Suprapubic skin (tissue), 4 donors: ENCODE measurements at regions not wholly inside any gene's neighbourhood (a gene's known extent, or its start where the extent isn't known, plus 50 kb on each side); places are given as distances from the start of the nearest gene placed in this dataset.

Experiments used
- DNase-seq, 2 donors: peaks; one replicate each; pipeline ENCODE4 v3.0.0-alpha.2; 2019; ENCODE audit warnings: low spot score in 2 of 2
- H3K27ac ChIP-seq: fragments of 200-600 bp; sonication (generic); one replicate; pipeline ENCODE4 v1.5.1; 2019
- H3K27me3 ChIP-seq: fragments of 200-600 bp; sonication (generic); one replicate; pipeline ENCODE4 v1.5.1; 2019
- H3K36me3 ChIP-seq: fragments of 200-600 bp; sonication (generic); one replicate; pipeline ENCODE4 v1.5.1; 2019
- H3K4me1 ChIP-seq: fragments of 200-600 bp; sonication (generic); one replicate; pipeline ENCODE4 v1.5.1; 2019
- H3K4me3 ChIP-seq: fragments of 200-600 bp; sonication (generic); one replicate; pipeline ENCODE4 v1.5.1; 2019; ENCODE audit warnings: mild to moderate bottlenecking
- H3K9me3 ChIP-seq: fragments of 200-600 bp; sonication (generic); one replicate; pipeline ENCODE4 v1.5.1; 2019
- EP300 ChIP-seq: sonication (generic); formaldehyde crosslinking; IDR thresholded peaks from one replicate; pipeline ENCODE4 v1.6.1; 2017; ENCODE audit warnings: antibody characterized with exemption
- POLR2A ChIP-seq, 2 donors: fragments of 450-650 bp; IDR thresholded peaks; one replicate each; pipeline ENCODE4 v1.6.1; 2017; ENCODE audit warnings: antibody characterized with exemption in 2 of 2, mild to moderate bottlenecking in 2 of 2, moderate library complexity in 2 of 2
- POLR2AphosphoS5 ChIP-seq, 3 donors: sonication (generic); formaldehyde crosslinking; IDR thresholded peaks; one replicate each; pipeline ENCODE4 v1.6.1; 2017; ENCODE audit warnings: antibody characterized with exemption in 3 of 3
- WGBS: methylation state at CpG from one replicate; pipeline ENCODE4 v1.1.5; 2018; 5-methylcytosine and 5-hydroxymethylcytosine counted together
- TF ChIP-seq, protein P1 (sequence below), 2 donors: fragments of 200-600 bp in 1 of 2; fragments of 450-650 bp in 1 of 2; sonication (generic) in 1 of 2; IDR thresholded peaks; one replicate each; pipeline ENCODE4 v1.5.1; 2016 to 2019; ENCODE audit warnings: antibody characterized with exemption in 2 of 2, mild to moderate bottlenecking in 1 of 2, moderate library complexity in 1 of 2

DNA sequence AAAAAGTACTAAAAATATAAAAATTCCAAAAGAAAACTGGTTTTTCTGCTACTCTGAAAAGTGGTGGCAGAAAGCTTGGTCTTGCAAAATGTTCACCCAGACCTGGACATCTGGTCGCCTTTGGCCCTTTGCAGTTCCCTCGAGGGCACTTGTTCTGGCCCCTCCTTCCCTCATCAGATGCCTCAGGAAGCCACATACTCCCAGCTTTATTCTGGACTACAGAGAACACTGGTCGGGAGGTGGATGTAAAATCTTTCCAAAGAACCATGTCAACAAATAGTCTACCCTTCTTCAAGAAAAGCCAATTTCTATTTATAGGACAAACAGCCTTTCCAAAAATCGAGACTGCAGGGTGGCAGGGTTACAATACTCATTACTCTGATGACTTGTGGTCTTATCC, 726.1 kb downstream of the TNS3 start:
- no peaks in the 10 kb centered on the region for H3K4me1 ChIP-seq
- no peaks in the 10 kb centered on the region for H3K27me3 ChIP-seq
- no peak overlapping the region for H3K4me3 ChIP-seq
- TF ChIP-seq POLR2AphosphoS5 (IDR thresholded peaks at IDR 0.05) = no peak
- TF ChIP-seq POLR2A (IDR thresholded peaks at IDR 0.05) = no peak
- TF ChIP-seq, protein P1, sequence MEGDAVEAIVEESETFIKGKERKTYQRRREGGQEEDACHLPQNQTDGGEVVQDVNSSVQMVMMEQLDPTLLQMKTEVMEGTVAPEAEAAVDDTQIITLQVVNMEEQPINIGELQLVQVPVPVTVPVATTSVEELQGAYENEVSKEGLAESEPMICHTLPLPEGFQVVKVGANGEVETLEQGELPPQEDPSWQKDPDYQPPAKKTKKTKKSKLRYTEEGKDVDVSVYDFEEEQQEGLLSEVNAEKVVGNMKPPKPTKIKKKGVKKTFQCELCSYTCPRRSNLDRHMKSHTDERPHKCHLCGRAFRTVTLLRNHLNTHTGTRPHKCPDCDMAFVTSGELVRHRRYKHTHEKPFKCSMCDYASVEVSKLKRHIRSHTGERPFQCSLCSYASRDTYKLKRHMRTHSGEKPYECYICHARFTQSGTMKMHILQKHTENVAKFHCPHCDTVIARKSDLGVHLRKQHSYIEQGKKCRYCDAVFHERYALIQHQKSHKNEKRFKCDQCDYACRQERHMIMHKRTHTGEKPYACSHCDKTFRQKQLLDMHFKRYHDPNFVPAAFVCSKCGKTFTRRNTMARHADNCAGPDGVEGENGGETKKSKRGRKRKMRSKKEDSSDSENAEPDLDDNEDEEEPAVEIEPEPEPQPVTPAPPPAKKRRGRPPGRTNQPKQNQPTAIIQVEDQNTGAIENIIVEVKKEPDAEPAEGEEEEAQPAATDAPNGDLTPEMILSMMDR (IDR thresholded peaks at IDR 0.05) = no peak
- no peak for TF ChIP-seq EP300
- no peaks in the 10 kb centered on the region for H3K36me3 ChIP-seq
- no peaks in the 10 kb centered on the region for H3K9me3 ChIP-seq
- H3K27ac ChIP-seq = no peak overlapping the region
- no peak for DNase-seq
- WGBS = 33% methylated on average over 4 of the region's 4 CpGs

DNA sequence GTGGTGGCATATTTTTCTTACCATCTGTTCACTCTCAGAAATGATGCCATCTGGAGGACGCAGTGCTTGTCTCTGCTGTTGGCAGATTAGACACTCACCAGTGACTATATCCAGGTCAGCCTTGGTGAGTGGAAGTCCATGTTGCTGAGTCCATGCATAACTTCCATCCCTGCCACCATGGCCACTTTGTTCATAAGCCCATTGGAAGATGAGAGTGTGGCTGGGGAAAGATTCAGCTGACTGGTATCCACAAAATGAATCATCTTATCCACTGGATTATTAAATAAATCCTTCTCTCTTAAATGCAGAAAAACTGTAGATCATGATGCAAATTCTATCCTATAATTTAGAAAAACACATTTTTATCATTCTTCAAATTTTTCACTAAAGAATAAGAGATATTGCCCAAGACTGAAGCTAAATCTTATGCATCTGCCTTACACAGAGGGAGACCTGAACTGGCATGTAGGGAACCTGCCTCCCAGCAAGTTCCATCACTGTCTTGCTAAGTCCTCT, 726.9 kb downstream of the TNS3 start:
- 50% methylated on average over 1 of the region's 1 CpG for WGBS
- DNase-seq = no peak
- H3K9me3 ChIP-seq = no peaks in the 10 kb centered on the region
- H3K27me3 ChIP-seq = no peaks in the 10 kb centered on the region
- no peaks in the 10 kb centered on the region for H3K4me1 ChIP-seq
- TF ChIP-seq, protein P1 (IDR thresholded peaks at IDR 0.05) = no peak
- no peak for TF ChIP-seq EP300
- no peak for TF ChIP-seq POLR2A (IDR thresholded peaks at IDR 0.05)
- TF ChIP-seq POLR2AphosphoS5 (IDR thresholded peaks at IDR 0.05) = no peak
- H3K36me3 ChIP-seq = no peaks in the 10 kb centered on the region
- no peak overlapping the region for H3K27ac ChIP-seq
- no peak overlapping the region for H3K4me3 ChIP-seq

DNA sequence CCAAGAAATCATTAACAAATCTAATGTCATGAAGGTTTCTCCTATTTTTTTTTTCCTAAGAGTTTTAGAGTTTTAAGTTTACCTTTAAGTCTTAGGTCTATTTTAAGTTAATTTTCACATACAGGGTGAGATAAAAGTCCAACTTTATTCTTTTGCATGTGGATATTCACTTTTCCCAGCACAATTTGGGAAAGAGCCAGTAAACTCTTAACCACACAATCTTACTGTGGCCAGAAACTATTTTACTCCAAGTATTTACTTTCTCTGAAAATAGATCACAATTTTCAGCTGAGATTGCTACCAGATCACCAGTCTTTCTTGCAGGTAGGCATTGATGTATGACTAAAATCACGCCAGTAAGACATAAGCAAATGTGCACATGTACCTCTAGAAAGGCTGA, 728.5 kb downstream of the TNS3 start:
- DNase-seq = no peak
- Histone ChIP-seq H3K4me3 (no peak overlapping the region), H3K9me3 (no peaks in the 10 kb centered on the region), H3K27ac (no peak overlapping the region), H3K4me1 (no peaks in the 10 kb centered on the region), H3K36me3 (no peaks in the 10 kb centered on the region), H3K27me3 (no peaks in the 10 kb centered on the region)
- WGBS = 76% methylated on average over 1 of the region's 1 CpG
- TF ChIP-seq POLR2A (IDR thresholded peaks at IDR 0.05) (no peak), EP300 (no peak), POLR2AphosphoS5 (IDR thresholded peaks at IDR 0.05) (no peak)
- TF ChIP-seq, protein P1 (IDR thresholded peaks at IDR 0.05) = no peak

DNA sequence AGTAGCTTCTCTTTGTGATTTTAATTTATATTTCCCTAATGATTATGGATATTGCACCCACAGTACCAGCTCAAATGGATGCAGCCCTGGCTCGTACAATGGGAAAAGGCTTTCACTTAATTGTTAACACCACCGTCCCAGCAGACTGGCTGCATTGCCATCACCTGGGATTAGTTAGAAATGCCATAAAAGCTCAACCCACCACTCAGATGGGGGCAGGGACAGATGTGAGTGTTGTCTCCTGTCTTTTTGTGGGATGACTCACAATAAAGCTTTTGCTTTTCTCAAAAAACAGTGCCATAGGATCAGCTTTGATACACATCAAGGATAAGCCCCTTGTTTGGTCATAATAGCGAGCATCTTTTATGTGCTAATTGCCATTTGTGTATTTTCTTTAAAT, 729.1 kb downstream of the TNS3 start:
- DNase-seq = no peak
- no peaks in the 10 kb centered on the region for H3K36me3 ChIP-seq
- no peaks in the 10 kb centered on the region for H3K4me1 ChIP-seq
- H3K4me3 ChIP-seq = no peak overlapping the region
- no peak for TF ChIP-seq POLR2AphosphoS5 (IDR thresholded peaks at IDR 0.05)
- TF ChIP-seq, protein P1 (IDR thresholded peaks at IDR 0.05) = no peak
- no peak for TF ChIP-seq POLR2A (IDR thresholded peaks at IDR 0.05)
- no peak for TF ChIP-seq EP300
- H3K9me3 ChIP-seq = no peaks in the 10 kb centered on the region
- no peaks in the 10 kb centered on the region for H3K27me3 ChIP-seq
- WGBS = 97% methylated on average over 3 of the region's 3 CpGs
- no peak overlapping the region for H3K27ac ChIP-seq

DNA sequence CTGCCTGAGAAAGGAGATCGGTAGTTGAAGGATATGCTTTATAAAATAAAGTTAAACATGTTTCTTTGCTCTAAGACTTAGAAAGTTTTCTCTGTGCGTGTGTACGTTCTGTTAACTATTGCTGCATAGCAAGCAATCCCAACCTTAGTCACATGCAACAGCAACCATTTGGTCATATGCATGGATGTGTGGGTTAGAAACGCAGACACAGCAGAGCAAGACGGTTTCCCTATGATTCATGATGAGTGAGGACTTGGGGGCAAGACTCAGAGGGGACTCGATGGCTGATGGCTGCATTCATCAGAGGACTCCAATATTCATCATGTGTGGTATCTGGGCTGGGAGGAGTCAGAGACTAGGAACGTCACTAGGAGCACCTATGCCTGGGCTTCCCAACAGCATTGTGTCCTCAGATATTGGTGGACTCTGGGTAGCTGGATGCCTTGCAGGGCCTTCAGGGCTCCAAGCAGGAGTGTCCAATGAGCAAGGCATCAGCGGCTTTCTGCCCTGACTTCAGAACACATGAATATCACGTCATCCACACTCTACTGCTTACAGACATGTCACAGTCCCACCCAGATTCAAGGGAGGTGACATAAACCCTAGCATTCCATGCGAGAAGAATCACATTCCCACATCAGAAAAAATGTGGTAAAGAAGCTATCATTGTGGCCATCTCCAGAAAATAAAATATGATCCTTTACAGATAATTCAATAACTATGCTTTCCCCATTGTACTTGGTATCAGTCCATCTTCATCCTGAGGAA, 731.2 kb downstream of the TNS3 start:
- H3K27me3 ChIP-seq = no peaks in the 10 kb centered on the region
- no peak for DNase-seq
- no peaks in the 10 kb centered on the region for H3K36me3 ChIP-seq
- 92% methylated on average over 10 of the region's 10 CpGs for WGBS
- H3K9me3 ChIP-seq = no peaks in the 10 kb centered on the region
- H3K27ac ChIP-seq = no peak overlapping the region
- TF ChIP-seq POLR2A (IDR thresholded peaks at IDR 0.05) (no peak), POLR2AphosphoS5 (IDR thresholded peaks at IDR 0.05) (no peak), EP300 (no peak)
- TF ChIP-seq, protein P1 (IDR thresholded peaks at IDR 0.05) = no peak
- no peaks in the 10 kb centered on the region for H3K4me1 ChIP-seq
- H3K4me3 ChIP-seq = no peak overlapping the region
